CD4-positive, alpha-beta T cell (primary cell): ENCODE measurements at regions not wholly inside any gene's neighbourhood (a gene's known extent, or its start where the extent isn't known, plus 50 kb on each side); places are given as distances from the start of the nearest gene placed in this dataset.

Experiments used
- ATAC-seq: fragments of 200-7000 bp; cut with Tn5 transposase; one replicate; pipeline ENCODE4 v1.10.0; 2022; ENCODE audit warnings: mild to moderate bottlenecking; ENCODE audit not compliant: poor library complexity
- CTCF ChIA-PET: fragments of 350-600 bp; sonication (Branson Sonifier 250); formaldehyde crosslinking; loops from one replicate; lab custom pipeline; 2021; ENCODE audit warnings: antibody characterized with exemption, inconsistent platforms; lab: Charles Lee
- POLR2A ChIA-PET: fragments of 350-600 bp; sonication (Branson Sonifier 250); formaldehyde crosslinking; loops from one replicate; lab custom pipeline; 2021; ENCODE audit warnings: antibody characterized with exemption, inconsistent platforms; lab: Charles Lee
- DNase-seq, 14 experiments: peaks; one replicate each; pipeline ENCODE4 v3.0.0-alpha.2; 2013 to 2020; ENCODE audit warnings: mixed read lengths in 2 of 14
- H3K27ac ChIP-seq, 2 donors: one replicate each; pipeline versions ENCODE4 v1.5.1 to v1.7.0; 2013; ENCODE audit warnings: low read length in 2 of 2, low read depth in 1 of 2, mild to moderate bottlenecking in 1 of 2
- H3K27me3 ChIP-seq, 2 experiments: 1 replicate in 1 of 2; 2 replicates in 1 of 2; pipeline versions ENCODE4 v1.6.1 to v1.7.0; 2013; ENCODE audit warnings: low read length in 2 of 2, control low read depth in 1 of 2, mild to moderate bottlenecking in 1 of 2, moderate library complexity in 1 of 2; ENCODE audit not compliant: insufficient read depth in 2 of 2, control insufficient read depth in 1 of 2
- H3K36me3 ChIP-seq: one replicate; pipeline ENCODE4 v1.6.1; 2013; ENCODE audit warnings: low read length, control low read depth; ENCODE audit not compliant: insufficient read depth
- H3K4me1 ChIP-seq: one replicate; pipeline ENCODE4 v1.6.1; 2013; ENCODE audit warnings: low read length, control low read depth; ENCODE audit not compliant: insufficient read depth
- H3K4me3 ChIP-seq: one replicate; pipeline ENCODE4 v1.5.1; 2013; ENCODE audit warnings: mild to moderate bottlenecking, low read length, moderate library complexity
- H3K9me3 ChIP-seq, 2 experiments: 1 replicate in 1 of 2; 2 replicates in 1 of 2; pipeline versions ENCODE4 v1.6.1 to v1.7.0; 2013; ENCODE audit warnings: low read length in 2 of 2, mild to moderate bottlenecking in 2 of 2, control low read depth in 1 of 2, moderate library complexity in 1 of 2; ENCODE audit not compliant: control insufficient read depth in 1 of 2, insufficient read depth in 1 of 2
- H3K27ac Mint-ChIP-seq: one replicate; pipeline ENCODE4 v1.8.0; 2020; ENCODE audit warnings: mixed read lengths
- H3K27me3 Mint-ChIP-seq: one replicate; pipeline ENCODE4 v1.8.0; 2021; ENCODE audit warnings: mixed read lengths
- H3K36me3 Mint-ChIP-seq: one replicate; pipeline ENCODE4 v1.8.0; 2021; ENCODE audit warnings: low read depth, mixed read lengths
- H3K4me1 Mint-ChIP-seq: one replicate; pipeline ENCODE4 v1.8.0; 2021; ENCODE audit warnings: low read depth, mixed read lengths
- H3K4me3 Mint-ChIP-seq: one replicate; pipeline ENCODE4 v1.8.0; 2020; ENCODE audit warnings: mild to moderate bottlenecking, mixed read lengths
- H3K9me3 Mint-ChIP-seq: one replicate; pipeline ENCODE4 v1.8.0; 2020; ENCODE audit warnings: mixed read lengths
- CTCF ChIP-seq: fragments of 200-600 bp; IDR thresholded peaks from one replicate; pipeline ENCODE4 v1.8.0; 2022; ENCODE audit warnings: antibody characterized with exemption, mild to moderate bottlenecking
- intact Hi-C, 2 experiments: fragments of 100-400 bp; cut with DNase I in 1 of 2; cut with micrococcal nuclease in 1 of 2; formaldehyde crosslinking; loops; one replicate each; pipeline versions ENCODE4 v1.15.1 to v1.9.0; 2023 to 2025; cut with DNase I, micrococcal nuclease

- Histone ChIP-seq H3K4me3 (no peak overlapping the region), H3K27me3 (no peaks in the 10 kb centered on the region), H3K9me3 (no peaks in the 10 kb centered on the region), H3K4me1 (no peaks in the 10 kb centered on the region), H3K27ac (no peak overlapping the region), H3K36me3 (no peaks in the 10 kb centered on the region)
- no peak for DNase-seq
- H3K36me3 Mint-ChIP-seq = no peaks in the 10 kb centered on the region
- no peaks in the 10 kb centered on the region for H3K27me3 Mint-ChIP-seq
- CTCF ChIA-PET = interaction anchor here (0.6 kb wide), 1 partner anchor 9 kb away, joined by 3 read pairs; no protein-coding TSS in a partner anchor
- intact Hi-C loops = no loop called here
- H3K4me1 Mint-ChIP-seq = no peaks in the 10 kb centered on the region
- POLR2A ChIA-PET = no interaction called here
- H3K27ac Mint-ChIP-seq = no peak overlapping the region
- no peak for ATAC-seq
- no peak for TF ChIP-seq CTCF
- H3K9me3 Mint-ChIP-seq = no peaks in the 10 kb centered on the region
- no peak overlapping the region for H3K4me3 Mint-ChIP-seq
Observed at GRCh38 chr1:222049176-222049575, 307.3 kb upstream of the DUSP10 start.

GRCh38 chr1:222048094-222048595 is 306.3 kb upstream of the DUSP10 start:
- CTCF ChIA-PET = no interaction called here

GRCh38 chr1:222047366-222047765 is 305.5 kb upstream of the DUSP10 start:
- Histone ChIP-seq H3K27me3 (no peaks in the 10 kb centered on the region), H3K4me3 (no peak overlapping the region), H3K27ac (no peak overlapping the region), H3K36me3 (no peaks in the 10 kb centered on the region), H3K4me1 (no peaks in the 10 kb centered on the region), H3K9me3 (no peaks in the 10 kb centered on the region)
- ChIA-PET CTCF (no interaction called here), POLR2A (no interaction called here)
- H3K4me1 Mint-ChIP-seq = no peaks in the 10 kb centered on the region
- no peaks in the 10 kb centered on the region for H3K9me3 Mint-ChIP-seq
- no peak overlapping the region for H3K27ac Mint-ChIP-seq
- H3K27me3 Mint-ChIP-seq = no peaks in the 10 kb centered on the region
- DNase-seq (no peak), ATAC-seq (no peak)
- intact Hi-C loops = no loop called here
- no peak for TF ChIP-seq CTCF
- H3K36me3 Mint-ChIP-seq = no peaks in the 10 kb centered on the region
- no peak overlapping the region for H3K4me3 Mint-ChIP-seq

More at GRCh38 chr1:222048094-222048595, 306.3 kb upstream of the DUSP10 start:
- Histone ChIP-seq H3K36me3 (no peaks in the 10 kb centered on the region), H3K4me3 (no peak overlapping the region), H3K27ac (no peak overlapping the region), H3K4me1 (no peaks in the 10 kb centered on the region), H3K27me3 (no peaks in the 10 kb centered on the region), H3K9me3 (no peaks in the 10 kb centered on the region)
- ATAC-seq (no peak), DNase-seq (no peak)
- no peak for TF ChIP-seq CTCF
- no peaks in the 10 kb centered on the region for H3K27me3 Mint-ChIP-seq
- no peak overlapping the region for H3K27ac Mint-ChIP-seq
- POLR2A ChIA-PET = interaction anchor here (0.5 kb wide), 1 partner anchor 432 kb away, joined by 3 read pairs; no protein-coding TSS in a partner anchor
- no peaks in the 10 kb centered on the region for H3K9me3 Mint-ChIP-seq
- no peak overlapping the region for H3K4me3 Mint-ChIP-seq
- H3K4me1 Mint-ChIP-seq = no peaks in the 10 kb centered on the region
- intact Hi-C loops = no loop called here
- H3K36me3 Mint-ChIP-seq = no peaks in the 10 kb centered on the region
